T47D (cell line): ENCODE measurements at regions not wholly inside any gene's neighbourhood (a gene's known extent, or its start where the extent isn't known, plus 50 kb on each side); places are given as distances from the start of the nearest gene placed in this dataset.

ENCODE experiments used
- DNase-seq, 2 experiments: peaks; one replicate each; pipeline versions ENCODE4 v3.0.0 to v3.0.0-alpha.2; 2011 to 2012; ENCODE audit warnings: low read depth in 1 of 2, low spot score in 1 of 2
- JUND ChIP-seq: IDR thresholded peaks from 2 replicates; pipeline ENCODE4 v1.6.1; 2012; ENCODE audit warnings: low read depth
- in situ Hi-C: cut with HindIII; loops from 2 replicates; pipeline ENCODE4 v1.10.0; 2016; ENCODE audit warnings: low sequenced_read_pairs, low pct_unique_long_range_greater_than_20kb

DNA sequence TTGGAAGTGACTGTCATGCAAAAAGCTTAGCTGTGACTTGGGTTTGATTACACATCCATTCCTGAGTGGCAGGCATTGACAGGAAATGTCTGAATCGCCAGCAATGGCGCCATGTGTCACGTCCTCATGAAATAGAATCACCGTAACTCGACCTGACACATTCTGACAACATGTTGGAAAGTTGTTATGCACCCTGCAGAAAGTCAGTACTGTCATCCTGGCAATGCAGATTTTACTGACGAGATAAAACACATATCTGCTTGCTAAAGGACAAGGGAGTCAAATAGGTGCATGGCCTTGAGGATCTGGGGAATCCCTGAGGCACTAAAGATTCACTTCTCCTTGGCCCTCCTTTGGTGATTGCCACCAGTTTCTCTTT lies 344.2 kb downstream of the SPATA31D1 start:
- DNase-seq, result no peak
- in situ Hi-C loops, result no loop called here
- no peak for TF ChIP-seq JUND

DNA sequence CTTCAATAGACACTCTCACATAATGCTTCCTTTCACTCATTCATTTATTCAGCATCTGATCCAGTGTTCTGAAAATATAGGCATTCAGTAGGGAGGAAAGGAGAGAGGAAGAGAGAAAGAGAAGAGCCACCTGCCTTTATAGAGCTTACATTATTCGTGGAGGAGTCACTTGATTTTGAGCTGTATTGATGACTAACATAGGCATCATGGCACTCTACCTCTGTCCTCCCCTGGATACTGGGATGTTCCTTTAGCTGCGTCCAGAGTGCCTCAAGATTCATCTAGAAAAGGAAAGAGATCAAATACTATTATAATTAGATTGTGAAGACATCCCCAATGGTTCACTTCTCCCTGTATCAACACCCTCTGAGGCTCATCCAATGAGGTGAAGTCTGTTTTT lies 345.1 kb downstream of the SPATA31D1 start:
- no peak for DNase-seq
- in situ Hi-C loops, result no loop called here
- TF ChIP-seq JUND, result no peak

DNA sequence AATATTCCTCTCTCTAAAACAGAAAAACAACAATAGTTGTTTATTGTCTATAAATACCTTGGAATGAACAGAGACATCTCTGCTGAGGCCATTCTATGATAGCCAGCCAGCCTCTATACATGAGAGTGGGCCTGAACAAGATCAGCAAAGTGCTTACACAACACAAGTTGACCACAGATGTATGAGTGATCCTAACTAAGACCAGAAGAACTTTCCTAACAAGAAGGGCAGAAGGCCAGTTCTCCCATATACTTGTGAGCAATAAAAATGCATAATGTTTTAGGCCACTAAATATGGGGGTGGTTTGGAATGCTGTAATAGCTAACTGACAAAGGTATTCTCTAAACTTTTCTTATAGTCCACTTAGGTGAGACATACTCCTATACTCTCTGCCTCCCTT lies 345.7 kb downstream of the SPATA31D1 start:
- TF ChIP-seq JUND, result no peak
- DNase-seq, result no peak
- in situ Hi-C loops, result no loop called here

DNA sequence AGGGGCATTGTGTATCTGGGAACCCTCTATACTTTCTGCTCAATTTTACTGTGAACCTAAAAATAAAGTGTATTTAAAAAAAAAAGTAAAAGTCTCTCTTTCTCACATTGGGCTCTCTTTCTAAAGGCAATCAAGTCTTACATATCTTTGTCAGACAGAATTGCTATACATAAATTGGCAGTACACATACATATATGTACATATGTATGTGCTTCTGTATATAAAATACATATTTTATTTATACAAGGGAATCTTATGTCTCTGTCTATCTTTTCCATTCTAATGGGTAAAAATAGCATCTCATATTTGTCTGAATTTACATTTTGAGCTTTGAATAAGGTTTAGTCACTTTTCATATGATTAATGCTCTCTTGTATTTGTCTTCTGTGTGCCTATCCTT lies 348.8 kb downstream of the SPATA31D1 start:
- TF ChIP-seq JUND, result no peak
- in situ Hi-C loops, result no loop called here

DNA sequence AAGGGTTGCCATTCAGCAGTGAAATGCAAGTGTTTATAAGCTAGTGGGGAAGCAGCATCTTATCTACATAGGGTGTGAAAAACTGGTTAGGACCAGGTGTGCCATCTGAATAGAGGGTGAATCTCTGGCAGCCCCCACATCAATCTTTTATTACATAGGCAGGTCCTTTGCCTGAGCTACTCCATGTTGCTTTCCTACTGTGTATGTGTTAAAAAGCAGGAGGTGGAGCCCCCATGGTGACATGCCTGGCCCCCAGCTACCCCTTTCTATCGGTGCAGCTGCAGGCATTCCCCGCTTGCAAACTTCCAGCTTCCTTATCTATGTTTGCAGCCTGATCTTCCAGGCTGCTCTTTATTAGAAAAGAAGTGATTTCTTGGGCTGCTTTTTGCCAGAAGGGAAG lies 353.5 kb downstream of the SPATA31D1 start:
- in situ Hi-C loops, result no loop called here
- no peak for TF ChIP-seq JUND

More for the DNA sequence above, 348.8 kb downstream of the SPATA31D1 start:
- DNase-seq, result no peak

DNA sequence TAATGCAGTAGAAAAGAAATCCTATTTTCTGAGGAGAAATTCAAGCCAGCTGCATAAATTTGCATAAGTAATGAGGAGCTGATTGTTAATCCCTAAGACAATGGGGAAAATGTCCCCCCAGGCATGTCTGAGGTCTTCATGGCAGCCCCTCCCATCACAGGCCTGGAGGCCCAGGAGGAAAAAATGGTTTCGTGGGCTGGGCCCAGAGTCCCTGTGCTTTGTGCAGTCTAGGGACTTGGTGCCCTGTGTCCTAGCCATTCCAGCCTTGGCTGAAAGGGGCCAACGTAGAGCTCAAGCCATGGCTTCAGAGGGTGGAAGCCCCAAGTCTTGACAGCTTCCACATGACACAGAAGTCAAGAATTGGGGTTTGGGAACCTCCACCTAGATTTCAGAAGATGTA lies 357.5 kb downstream of the SPATA31D1 start:
- in situ Hi-C loops, result no loop called here
- DNase-seq, result no peak
- TF ChIP-seq JUND, result no peak

More for the DNA sequence above, 353.5 kb downstream of the SPATA31D1 start:
- DNase-seq, result no peak

DNA sequence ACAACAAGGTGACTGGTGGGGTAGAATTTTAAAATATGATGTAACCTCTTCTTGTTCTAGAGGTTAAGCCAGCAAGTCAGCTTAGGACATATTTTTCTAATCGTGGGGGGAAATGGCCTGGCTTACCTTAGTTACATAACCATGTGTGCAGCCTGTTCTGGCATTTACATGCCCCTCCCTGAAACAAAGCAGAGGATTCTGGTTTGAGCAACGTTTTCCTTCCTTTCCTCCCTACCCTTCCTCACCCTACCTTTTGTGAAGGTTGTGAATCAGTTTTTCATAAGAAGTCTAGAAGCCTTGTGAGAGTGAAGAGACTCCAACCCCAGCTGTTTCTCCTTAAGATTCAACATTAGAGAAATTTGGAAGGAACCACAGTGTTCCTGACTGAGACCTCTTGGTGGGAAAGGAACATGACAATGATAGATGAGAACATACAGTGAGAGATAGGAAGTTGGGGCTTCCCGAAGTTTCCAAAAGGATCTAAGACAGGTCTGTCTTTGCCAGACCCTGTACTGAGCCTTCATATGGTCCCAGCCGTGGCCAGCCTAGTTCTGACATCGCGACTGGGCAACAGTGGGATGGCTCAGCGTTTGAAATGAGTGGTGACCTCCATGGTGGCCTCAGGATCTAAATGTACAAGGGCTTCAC lies 365.2 kb downstream of the SPATA31D1 start:
- TF ChIP-seq JUND, result no peak
- in situ Hi-C loops, result no loop called here
- no peak for DNase-seq

DNA sequence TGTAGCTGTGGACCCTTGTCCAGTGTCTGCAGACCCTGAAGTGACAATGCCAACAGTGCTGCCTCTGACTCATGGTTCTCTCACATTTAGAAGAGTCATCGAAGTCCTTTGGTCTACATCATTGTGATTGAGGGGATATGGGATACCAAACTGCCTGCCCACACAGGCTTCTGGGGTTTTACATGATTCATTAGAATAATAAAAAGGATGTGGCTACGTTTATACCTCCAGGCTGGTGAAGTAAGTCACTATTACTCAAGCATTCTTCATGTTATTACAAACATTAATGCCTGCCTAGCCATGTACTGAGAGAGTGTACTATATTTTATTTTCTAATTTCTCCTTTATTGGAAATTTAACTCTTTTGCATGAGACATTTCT lies 365.7 kb downstream of the SPATA31D1 start:
- DNase-seq, result no peak
- in situ Hi-C loops, result no loop called here

DNA sequence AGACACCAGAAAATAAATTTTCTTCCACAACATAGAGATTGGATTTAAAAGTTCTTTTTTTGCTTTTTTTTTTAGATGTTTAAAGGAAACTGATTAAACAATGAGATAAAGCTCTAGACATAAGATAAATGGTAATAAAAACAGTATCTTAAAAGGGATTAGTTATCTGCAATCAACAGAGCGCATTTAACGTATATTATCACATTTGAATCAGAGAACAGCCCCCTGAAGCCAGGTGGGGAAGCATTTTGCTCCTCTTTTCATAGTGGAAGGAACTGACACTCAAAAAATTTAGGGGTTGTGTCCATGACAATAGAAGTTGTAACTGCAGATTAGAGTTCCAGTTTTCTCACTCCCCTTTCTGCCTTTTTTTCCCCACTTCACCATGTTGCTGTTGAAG lies 367.6 kb downstream of the SPATA31D1 start:
- no peak for TF ChIP-seq JUND
- in situ Hi-C loops, result no loop called here
- no peak for DNase-seq

More for the DNA sequence above, 365.7 kb downstream of the SPATA31D1 start:
- no peak for TF ChIP-seq JUND

DNA sequence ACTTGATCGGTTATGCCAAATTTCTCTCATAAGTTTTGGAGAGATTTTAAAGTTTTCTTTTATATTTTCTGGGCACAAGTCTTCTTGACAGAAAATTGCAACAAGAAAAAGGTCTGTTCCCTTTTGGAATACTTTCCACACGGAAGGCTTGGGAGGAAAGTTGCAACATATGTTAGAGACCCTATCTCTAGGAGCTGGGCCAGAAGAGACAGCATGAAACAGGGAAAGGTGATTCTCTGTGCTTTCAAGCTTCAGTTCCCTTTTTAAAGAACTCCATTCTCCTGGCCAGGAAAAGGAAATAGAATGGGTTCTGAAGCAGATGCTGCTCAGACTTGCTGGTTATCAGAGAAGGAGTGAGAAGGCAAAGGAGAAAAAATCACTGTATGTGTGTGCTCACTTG lies 368.3 kb downstream of the SPATA31D1 start:
- DNase-seq, result no peak
- no peak for TF ChIP-seq JUND
- in situ Hi-C loops, result no loop called here

DNA sequence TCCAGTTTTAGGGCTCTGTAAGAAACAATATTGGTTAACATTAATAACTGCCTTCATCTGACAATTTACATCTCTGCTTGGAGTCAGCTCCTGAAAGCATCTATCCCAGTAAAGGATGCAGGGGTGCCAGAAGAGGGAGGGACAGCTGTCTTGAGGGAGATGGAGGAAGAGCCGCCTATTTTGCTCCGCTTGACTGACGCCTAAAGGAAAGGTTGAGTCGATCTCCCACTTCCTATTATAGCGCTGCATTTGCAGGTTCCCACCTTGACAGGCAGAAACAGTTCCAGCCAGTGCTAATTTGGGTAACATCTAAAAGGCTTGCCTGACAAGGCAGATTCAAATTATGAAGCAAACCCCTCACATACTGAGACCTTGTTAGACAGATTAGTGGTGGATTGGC lies 374.6 kb downstream of the SPATA31D1 start:
- in situ Hi-C loops, result no loop called here
- no peak for DNase-seq
- no peak for TF ChIP-seq JUND

DNA sequence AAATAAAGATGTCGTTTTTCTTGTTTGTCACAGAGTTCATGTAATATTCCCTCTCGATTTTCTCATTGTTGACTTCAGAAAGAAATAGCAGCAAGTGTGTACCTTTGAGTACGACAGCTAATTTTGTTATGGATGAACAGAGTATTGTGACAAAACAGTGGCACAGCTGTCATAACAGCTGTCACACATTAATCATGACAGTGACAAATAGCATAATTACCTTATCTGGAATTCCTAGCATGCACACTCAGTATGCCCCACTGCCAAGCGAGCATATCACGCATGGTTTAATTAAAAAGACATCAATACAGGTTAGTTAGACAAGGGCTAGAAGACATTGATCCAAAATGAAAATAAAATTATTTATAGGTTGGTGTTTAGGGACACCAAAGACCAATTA lies 375.1 kb downstream of the SPATA31D1 start:
- DNase-seq, result no peak
- no peak for TF ChIP-seq JUND
- in situ Hi-C loops, result no loop called here

DNA sequence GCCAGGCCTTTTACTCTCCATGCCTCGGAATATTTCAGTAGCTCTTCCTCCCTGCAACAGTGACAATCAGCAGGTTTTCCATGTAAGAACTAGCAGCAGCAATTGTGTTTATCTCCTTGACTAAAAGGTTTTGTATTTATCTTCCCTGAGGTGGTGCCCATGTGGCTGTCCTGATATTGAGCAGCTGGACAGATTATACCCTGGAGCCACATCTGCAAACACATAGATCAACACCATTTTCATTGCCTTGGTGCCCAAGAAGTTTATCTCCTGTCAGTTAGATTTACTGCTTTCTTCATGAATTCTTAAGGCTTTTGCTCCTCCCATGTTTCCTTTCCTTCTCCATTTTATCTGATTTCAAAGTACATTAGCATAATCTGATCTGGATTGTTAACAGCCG lies 378.4 kb downstream of the SPATA31D1 start:
- no peak for DNase-seq
- in situ Hi-C loops, result no loop called here

DNA sequence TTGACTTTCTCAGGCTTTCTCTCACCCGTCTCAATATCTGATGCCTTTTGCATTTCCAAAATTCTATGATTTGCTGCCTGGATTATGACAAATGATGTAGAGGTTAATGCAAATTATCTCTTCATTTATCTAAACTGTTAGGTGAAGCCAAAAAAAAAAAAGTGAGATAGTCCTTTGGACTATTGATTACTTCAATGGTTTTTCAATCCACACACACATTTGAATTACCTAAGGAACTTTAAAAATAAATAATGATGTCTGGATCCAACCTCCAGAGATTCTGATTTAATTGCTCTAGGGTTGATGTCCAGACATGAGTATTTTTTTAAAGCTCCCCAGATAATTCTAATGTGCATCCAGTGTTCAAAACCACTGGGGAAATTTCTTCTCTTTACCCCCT lies 379.4 kb downstream of the SPATA31D1 start:
- in situ Hi-C loops, result no loop called here
- TF ChIP-seq JUND, result no peak
- no peak for DNase-seq

More for the DNA sequence above, 378.4 kb downstream of the SPATA31D1 start:
- no peak for TF ChIP-seq JUND
